NCI-H2171 treated with DMSO at 0.1 percent for 48 hours (cell line): ENCODE measurements at regions not wholly inside any gene's neighbourhood (a gene's known extent, or its start where the extent isn't known, plus 50 kb on each side); places are given as distances from the start of the nearest gene placed in this dataset.
A peak's percentile ranks its signal among the peaks of the same experiment; 100 is the strongest.

Experiments used
- DNase-seq: peaks from one replicate; lab custom pipeline; 2025; lab: John Stamatoyannopoulos, UW

GRCh38 chr2:134770702-134771101 is 51.9 kb upstream of the TMEM163 start:
- no peak for DNase-seq

- no peak for DNase-seq
These were observed 52.6 kb upstream of the TMEM163 start for GRCh38 chr2:134771313-134771801.

GRCh38 chr2:134772493-134773169 is 53.8 kb upstream of the TMEM163 start:
- peak; percentile 18 for DNase-seq

GRCh38 chr2:134773335-134773734 is 54.5 kb upstream of the TMEM163 start:
- peak; percentile 91 for DNase-seq

GRCh38 chr2:134773759-134774742 is 55.3 kb upstream of the TMEM163 start:
- DNase-seq = peak; percentile 65

GRCh38 chr2:134774786-134775641 is 56.2 kb upstream of the TMEM163 start:
- DNase-seq = peak; percentile 62

GRCh38 chr2:134776836-134777235 is 58.0 kb upstream of the TMEM163 start:
- DNase-seq = peak; percentile 48

- DNase-seq = no peak
These were observed 58.8 kb upstream of the TMEM163 start for GRCh38 chr2:134777593-134777992.

- peak; percentile 8 for DNase-seq
These were observed 59.6 kb upstream of the TMEM163 start for GRCh38 chr2:134778372-134778771.

- DNase-seq = no peak
These were observed 57.4 kb upstream of the ACMSD start for GRCh38 chr2:134780972-134781371.

- DNase-seq = no peak
These were observed 56.3 kb upstream of the ACMSD start for GRCh38 chr2:134782107-134782506.

GRCh38 chr2:134782792-134783191 is 55.6 kb upstream of the ACMSD start:
- peak; percentile 38 for DNase-seq

GRCh38 chr2:134783912-134784311 is 54.5 kb upstream of the ACMSD start:
- no peak for DNase-seq

- DNase-seq = no peak
These were observed 52.6 kb upstream of the ACMSD start for GRCh38 chr2:134785659-134786430.

- DNase-seq = no peak
These were observed 50.0 kb upstream of the ACMSD start for GRCh38 chr2:134788417-134788816.
